Amygdala (tissue), 56 donors: ENCODE measurements at regions not wholly inside any gene's neighbourhood (a gene's known extent, or its start where the extent isn't known, plus 50 kb on each side); places are given as distances from the start of the nearest gene placed in this dataset.
"Not testable (repeated sequence)": the region's sequence is repeated elsewhere in the genome, so short reads cannot be mapped to it uniquely, and the experiment has no call there.

Experiments
- DNase-seq, 56 donors: peaks; one replicate each; lab custom pipeline; 2025; lab: John Stamatoyannopoulos, UW

DNA sequence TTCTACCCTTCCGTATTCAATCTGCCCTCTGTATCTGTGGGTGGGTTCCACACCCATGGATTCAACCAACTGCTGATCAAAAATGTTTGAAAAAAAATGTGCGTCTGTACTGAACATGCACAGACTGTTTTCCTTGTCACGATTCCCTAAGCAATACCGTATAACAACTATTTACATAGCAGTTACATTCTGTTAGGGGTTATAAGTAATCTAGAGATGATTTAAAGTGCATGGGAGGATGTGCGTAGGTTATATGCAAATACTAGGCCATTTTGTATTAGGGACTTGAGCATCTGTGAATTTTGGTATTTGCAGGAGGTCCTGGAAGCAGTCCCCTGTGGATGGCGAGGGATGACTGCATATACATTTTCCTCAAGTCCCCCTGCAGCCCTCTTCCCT is 486.9 kb downstream of the PREX1 start:
- no peak for DNase-seq

- no peak for DNase-seq
These were observed 487.6 kb downstream of the PREX1 start for GRCh38 chr20:48339986-48340882.

DNA sequence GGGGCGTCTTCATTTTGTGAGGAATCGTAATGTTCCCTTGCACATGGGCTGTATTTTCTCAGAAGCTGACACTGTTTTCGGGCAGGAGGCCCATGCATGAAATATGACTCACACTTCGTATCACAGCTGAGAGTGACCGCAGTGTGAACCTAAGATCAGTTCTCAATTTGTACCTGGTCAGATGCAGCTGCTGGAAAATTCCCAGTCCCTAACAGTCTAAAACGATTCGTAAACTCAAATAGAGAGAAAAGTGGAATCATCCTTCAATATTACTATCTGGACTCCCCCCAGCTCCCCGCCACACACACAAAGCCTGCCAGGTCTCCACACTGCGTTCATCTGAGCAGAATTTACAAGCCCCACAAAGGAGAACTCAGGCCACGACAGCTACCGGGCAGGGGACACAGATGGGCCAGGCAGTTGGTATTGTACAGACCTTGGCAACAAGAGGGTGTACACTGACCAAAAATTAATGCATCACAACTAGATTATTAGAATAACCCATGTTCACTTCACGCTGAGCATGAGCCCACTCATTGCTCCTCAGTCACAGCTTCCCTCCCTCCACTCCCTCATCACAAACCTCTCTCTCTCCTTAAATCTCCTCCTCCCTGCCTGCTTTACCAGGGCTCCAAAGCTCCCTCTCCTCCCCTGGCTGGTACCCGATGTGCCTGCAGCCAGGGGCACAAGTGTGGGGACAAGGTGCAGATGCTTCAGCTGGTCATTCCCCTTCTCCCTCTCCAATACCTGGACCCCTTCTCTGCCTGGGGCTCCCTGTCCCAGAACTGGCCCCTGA is 488.4 kb downstream of the PREX1 start:
- DNase-seq: no peak

GRCh38 chr20:48338717-48339116 is 489.1 kb downstream of the PREX1 start:
- DNase-seq: no peak

DNA sequence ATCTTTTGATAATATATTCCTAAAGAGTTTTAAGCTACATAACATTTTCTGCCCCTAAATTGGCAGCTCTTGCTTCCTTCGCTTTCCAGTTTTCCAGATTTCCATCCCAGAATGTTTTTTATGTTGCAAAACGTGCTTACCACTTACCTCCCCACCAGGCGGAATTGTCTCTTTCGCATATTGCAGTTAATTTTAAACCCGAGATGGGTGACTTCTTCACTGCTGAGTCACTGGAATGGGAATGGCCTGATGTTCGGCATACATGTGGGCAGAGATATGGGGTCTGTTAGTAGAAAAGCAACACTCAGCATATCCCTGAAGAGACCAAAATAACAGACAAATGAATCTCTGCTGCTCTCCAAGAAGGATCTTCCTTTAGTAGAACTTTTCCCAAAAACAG is 491.2 kb downstream of the PREX1 start:
- no peak for DNase-seq

DNA sequence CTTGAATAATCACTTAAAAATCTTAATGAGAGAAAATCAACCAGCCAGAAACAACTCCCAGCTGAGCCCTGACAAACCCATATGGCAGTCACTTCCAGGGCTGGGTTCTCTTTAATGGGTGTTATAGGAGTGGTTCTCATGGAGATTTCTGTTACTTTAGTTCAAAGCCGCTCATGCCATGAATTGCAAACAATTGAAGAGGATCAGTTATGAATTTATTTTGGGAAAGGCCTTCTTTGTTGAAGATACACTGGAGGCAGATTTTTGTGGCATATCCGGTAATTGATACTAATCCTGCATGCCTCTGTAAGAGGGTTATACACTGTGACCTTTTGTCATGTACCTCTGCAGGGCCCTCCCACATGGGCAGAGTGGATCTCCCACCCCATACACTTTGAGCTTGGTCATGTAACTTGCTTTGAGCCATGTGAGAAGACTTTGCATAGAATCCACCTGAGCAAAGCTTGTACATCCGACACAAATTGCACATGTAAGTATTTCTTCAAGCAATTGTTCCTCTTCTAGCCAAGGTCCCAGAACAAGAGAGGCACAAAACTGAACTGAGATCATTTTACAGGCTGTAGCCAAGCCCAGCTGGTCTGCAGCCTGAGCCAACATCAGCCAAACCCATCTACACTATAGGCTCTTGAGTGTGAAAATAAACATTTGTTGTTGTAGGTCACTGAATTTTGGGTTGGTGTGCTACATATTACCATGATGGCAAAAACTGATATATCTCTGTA is 492.3 kb downstream of the PREX1 start:
- DNase-seq: peak in 10 of 56 donors; percentile 13 to 51 (median 25)

DNA sequence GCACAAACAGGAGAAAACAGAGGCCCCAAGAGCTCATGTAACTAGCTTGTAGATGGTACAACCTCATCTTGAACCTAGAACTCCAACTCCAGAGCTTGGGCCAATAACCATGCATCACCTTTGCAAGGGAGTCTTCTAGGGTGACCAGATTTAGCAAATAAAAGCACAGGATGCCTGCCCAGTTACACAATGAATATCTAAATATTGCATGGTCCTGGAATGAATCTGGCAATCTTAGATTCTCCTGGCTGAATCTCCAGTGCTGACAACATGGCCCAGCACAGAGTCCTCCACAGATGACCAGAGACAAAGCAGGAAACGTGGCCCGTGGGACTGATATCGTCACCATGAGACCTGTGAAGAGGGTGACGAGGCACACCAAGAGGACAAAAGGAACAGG is 494.1 kb downstream of the PREX1 start:
- no peak for DNase-seq

- no peak for DNase-seq
These were observed 495.2 kb downstream of the PREX1 start for GRCh38 chr20:48332555-48332954.

DNA sequence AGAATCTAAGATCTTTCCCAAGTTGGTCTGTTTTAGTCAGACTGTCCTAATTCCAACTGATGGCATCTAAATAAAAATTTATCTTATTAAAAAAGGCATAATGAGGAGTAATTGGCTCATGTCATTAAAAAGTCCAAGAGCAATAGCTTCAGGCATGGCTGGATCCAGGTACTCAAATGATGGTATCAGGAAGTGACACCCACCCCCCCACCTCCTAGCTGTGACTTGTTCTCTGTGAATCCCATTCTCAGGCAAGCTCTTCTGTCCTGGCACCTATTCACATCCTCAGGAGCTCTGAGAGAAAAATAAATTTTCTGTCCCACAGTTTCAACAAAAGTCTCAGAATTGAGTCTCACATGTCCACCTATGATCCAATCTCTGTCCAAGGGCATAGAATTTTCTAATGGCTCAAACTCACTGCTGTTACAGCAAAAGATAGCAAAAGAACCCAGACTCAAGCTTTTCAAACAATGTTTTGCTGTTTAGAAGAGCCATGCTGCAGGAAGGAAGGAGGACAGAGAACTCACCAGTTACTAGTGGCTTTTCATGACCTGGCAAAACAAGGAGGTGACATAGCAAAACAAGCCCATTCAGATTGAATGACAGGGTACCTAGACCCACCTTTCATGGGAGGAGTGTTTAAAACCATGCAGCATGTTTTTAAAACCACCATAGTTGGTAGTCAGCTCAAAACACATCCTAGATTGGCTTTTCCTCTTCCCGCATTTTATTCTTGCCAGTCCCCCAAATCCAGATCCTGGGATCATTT is 496.1 kb downstream of the PREX1 start:
- no peak for DNase-seq

- no peak for DNase-seq
These were observed 497.8 kb downstream of the PREX1 start for GRCh38 chr20:48329676-48330664.

DNA sequence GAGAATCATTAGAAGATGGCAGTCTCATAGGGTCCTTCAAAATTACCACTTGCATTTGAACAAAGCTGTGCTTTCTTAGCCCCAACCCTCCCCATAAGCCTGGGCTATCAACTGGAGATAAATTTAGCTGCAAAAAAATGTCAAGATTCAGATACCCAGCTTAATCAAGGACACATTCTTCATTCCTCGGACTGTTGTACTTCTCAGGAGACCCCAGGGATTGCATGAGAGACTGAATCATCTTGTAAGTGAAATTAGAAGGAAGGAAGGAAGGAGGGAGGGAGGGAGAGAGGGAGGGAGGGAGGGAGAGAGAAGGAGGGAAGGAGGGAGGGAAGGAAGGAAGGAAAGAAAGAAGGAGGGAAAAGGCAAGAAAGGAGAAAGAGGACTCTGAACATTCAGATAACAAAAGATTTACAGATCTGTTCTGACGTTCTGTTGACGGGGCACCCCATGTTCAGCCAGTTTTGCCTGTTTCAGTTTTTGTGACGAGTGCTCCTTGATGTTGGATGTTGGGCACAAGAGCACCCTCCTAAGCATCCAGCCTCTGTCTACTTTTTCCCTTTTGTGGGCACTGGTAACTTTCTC is 498.7 kb downstream of the PREX1 start:
- no peak for DNase-seq

DNA sequence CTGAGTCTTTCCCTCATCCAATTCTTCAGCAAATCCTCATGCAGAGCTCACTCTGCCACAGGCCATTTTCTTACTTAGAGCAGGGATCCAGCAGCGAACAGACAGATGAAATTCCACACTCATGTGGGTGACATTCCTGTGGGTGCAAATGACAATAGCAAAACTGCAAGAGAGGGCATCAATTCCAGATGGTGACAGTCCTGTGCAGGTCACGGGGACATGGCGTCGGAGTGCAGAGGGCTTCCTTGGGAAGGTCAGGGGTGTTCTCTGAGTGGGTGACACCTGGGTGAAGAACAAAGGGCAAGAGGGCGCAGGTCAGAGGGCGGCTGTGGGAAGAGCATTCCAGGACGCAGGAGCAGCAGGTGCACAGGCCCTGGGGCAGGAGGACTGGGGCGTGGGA is 500.0 kb downstream of the PREX1 start:
- DNase-seq: not testable (repeated sequence)

DNA sequence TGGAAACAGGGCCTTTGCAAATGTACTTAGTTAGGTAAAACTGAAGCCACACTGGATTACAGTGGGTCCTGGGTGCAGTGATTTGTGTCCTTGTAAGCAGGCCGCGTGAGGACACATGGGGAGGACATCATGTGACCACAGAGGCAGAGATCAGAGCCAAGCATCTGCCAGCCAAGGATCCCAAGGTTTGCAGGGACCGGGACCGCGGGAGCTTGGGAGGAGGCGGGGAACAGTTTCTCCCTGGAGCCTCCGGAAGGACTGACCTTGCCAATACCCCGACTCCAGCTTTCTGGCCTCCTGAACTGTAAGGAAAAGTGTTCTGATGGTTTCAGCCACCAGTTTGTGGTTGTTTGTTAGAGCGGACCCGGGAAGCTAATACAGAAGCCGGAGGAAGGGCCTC is 500.9 kb downstream of the PREX1 start:
- DNase-seq: no peak

GRCh38 chr20:48326434-48326691 is 501.4 kb downstream of the PREX1 start:
- no peak for DNase-seq

DNA sequence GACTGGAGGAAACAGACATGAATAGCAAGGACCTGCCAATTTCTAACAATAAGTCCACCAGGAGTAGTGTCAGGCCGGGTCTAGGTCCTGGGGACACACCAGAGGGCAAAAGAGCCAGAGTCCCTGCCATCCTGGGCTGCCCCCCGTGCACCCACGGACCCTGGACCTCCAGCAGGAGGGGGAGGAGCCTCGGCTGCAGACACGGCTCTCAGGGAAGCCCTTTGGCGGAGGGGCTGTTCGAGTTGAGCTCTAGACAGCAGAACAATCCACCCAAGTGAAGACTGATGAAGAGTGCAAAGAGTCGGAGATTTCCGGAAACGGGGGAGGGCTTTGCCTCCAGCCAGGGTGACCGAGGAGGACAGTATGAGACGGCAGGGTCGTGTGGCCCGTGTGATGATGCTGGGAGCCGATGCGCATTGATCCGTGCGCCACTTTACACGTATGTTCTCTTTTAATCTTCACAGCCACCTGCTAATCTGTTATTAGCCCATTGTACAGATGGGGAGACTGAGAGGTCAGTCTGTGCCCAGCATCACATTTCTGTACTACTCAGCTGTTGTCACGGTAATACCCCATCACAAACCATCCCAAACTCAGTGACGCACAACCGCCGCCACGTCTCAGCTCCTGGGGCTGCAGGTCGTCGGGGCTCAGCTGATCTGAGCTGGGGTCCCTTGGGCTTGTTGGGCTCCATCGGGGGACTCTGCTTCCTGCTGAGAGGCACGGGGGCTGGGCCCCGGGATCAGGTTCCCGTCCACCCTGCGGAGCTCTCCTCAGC is 502.0 kb downstream of the PREX1 start:
- DNase-seq: no peak

DNA sequence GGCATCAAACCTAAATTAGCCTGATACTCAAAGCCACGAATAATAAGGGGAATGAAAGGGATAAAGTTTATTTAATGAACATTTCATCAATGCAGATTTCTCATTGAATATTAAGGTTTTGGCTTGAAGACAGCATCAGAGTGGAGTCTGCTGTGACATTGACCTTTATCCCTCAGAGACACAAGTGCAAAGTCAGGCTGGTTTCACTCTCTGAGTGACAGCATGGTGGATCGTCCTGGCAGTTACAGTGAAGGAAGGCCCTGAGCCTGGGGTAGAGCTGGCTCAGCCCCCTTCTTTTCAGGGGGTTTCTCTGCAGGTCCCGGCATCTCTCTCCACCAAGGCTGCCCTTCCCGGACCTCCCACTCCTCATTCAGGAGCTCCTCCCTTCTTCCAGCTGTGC is 503.1 kb downstream of the PREX1 start:
- no peak for DNase-seq

- DNase-seq: no peak
These were observed 506.5 kb downstream of the PREX1 start for GRCh38 chr20:48321271-48321670.

DNA sequence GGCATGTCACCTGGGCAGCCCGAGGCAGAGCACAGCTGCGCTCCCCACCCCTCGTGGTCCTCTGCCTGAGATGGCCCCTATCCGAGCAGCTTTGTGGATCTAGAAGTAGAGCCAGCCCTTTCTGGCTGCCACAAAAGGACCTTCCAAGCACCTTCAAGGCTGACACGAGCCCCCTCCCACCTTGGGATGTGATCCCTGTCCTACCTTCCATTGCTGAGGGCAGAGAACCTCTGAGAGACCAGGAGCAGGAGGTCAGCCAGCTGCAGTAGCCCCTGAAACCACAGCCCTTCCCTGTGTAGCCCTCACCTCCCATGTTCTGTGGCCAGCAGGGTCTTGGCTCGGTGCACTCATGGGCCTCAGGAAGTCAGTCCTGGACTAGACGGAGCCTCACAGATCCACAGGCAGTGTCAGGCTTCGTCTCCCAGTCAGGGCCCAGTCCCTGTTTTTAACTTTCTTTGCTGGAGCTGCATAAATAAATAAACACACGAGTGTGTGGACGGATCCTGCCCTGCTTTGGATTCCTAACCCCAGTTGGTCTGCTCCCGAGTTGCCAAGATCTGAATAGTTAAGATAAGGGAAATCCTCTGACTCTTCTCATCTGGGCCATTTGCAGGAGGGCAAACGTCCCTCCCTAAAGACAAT is 507.7 kb downstream of the PREX1 start:
- no peak for DNase-seq
